ENCODE measurements at regions not wholly inside any gene's neighbourhood (a gene's known extent, or its start where the extent isn't known, plus 50 kb on each side); places are given as distances from the start of the nearest gene placed in this dataset.
"Not testable (repeated sequence)": the region's sequence is repeated elsewhere in the genome, so short reads cannot be mapped to it uniquely, and the experiment has no call there.

- Histone ChIP-seq H3K4me3 (ENCODE audit: low read depth, low read length) (no peak overlapping the region), H3K4me1 (no peaks in the 10 kb centered on the region), H3K27me3 (no peaks in the 10 kb centered on the region), H3K9me3 (no peaks in the 10 kb centered on the region), H3K36me3 (no peaks in the 10 kb centered on the region)
- TF ChIP-seq, protein P1, sequence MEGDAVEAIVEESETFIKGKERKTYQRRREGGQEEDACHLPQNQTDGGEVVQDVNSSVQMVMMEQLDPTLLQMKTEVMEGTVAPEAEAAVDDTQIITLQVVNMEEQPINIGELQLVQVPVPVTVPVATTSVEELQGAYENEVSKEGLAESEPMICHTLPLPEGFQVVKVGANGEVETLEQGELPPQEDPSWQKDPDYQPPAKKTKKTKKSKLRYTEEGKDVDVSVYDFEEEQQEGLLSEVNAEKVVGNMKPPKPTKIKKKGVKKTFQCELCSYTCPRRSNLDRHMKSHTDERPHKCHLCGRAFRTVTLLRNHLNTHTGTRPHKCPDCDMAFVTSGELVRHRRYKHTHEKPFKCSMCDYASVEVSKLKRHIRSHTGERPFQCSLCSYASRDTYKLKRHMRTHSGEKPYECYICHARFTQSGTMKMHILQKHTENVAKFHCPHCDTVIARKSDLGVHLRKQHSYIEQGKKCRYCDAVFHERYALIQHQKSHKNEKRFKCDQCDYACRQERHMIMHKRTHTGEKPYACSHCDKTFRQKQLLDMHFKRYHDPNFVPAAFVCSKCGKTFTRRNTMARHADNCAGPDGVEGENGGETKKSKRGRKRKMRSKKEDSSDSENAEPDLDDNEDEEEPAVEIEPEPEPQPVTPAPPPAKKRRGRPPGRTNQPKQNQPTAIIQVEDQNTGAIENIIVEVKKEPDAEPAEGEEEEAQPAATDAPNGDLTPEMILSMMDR (IDR thresholded peaks at IDR 0.05; ENCODE audit: low read depth, low read length) = no peak
- DNase-seq = no peak
Measured at GRCh38 chr13:50766695-50767094, 76.8 kb downstream of the DLEU7 start.

GRCh38 chr13:50772881-50773280 lies 70.6 kb downstream of the DLEU7 start:
- not testable (repeated sequence) for H3K36me3 ChIP-seq; H3K9me3 ChIP-seq; H3K27me3 ChIP-seq; H3K4me3 ChIP-seq (ENCODE audit: low read depth, low read length); H3K4me1 ChIP-seq; DNase-seq
